HG03159 (cell line): ENCODE measurements at regions not wholly inside any gene's neighbourhood (a gene's known extent, or its start where the extent isn't known, plus 50 kb on each side); places are given as distances from the start of the nearest gene placed in this dataset.

ENCODE experiments used
- ATAC-seq: cut with Tn5 transposase; IDR thresholded peaks from one replicate; pipeline ENCODE4 v1.9.1; 2021; ENCODE audit warnings: mild to moderate bottlenecking, moderate library complexity; ENCODE audit not compliant: unreplicated experiment

DNA sequence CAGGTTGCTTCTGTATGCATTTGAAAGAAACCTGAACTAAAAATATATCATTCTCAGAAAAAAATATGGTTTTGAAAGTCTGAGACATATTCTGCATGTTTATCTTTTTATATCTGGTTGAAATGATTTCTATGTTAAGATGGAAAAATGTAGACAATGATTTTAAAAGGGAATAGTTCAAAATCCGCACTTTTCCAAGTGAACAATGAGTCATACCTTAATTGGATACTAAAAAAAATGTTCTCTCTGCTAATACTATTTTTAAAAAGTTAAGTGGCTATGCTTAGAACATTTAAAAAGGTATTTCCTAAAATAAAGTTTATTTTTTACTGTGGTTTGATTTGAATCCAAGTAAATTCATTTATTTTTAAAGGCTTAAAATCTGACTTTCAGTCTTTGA is 801.4 kb downstream of the SLITRK6 start:
- ATAC-seq, result no peak

DNA sequence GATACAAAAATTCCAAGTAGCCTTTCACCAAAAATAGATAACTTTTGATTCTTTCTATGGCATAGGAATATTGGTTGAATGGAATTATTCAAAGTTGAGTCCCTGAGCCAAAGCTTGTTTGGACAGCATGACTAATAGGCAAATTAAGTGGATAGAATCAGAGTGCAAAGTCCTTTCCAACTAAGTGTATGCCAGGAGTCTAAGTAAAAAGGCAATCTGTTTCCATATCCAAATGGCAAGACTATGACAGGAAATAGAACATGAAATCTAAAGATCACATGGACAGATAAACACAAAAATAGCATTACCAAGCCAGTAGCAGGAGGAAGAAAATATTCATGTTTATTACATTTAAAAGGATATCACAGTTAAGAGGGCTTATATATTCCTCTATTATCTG is 804.6 kb downstream of the SLITRK6 start:
- no peak for ATAC-seq

DNA sequence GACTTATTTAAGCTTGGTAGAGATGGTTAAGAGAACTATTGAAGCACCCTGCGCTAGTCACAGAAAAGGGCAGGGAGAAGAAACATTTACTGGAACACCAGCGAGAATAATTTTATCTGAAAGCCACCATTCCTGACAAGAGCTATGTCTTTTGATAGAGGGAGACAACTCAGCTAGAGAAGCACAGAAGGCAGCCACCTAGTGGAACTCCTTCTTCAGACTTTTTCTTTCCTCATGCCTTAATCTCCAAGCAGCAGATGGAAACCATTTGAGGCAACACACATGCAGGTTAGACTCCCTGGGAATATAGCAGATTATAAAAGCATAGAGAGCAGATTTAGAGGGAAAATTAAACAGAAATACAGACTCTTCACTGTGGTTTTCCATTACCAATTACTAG is 813.4 kb downstream of the SLITRK6 start:
- no peak for ATAC-seq

DNA sequence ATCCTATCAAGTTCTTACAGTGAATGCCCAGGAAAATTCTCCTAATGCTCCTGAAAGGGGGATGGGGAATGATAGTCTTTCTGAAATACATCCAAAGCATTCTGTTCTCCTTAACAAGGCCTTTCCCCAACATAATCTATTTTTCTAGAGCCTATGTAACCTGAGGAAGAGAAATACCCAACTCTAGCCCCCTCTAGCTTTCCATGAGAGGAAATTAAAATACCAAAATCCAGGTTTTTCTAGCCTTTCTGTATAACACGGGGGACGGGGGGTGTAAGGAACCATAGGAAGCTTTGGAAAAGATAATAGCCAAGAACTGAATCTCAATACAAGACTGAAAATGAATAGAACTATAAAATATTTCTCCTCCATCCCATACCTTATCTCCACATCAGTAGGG is 815.9 kb downstream of the SLITRK6 start:
- no peak for ATAC-seq

DNA sequence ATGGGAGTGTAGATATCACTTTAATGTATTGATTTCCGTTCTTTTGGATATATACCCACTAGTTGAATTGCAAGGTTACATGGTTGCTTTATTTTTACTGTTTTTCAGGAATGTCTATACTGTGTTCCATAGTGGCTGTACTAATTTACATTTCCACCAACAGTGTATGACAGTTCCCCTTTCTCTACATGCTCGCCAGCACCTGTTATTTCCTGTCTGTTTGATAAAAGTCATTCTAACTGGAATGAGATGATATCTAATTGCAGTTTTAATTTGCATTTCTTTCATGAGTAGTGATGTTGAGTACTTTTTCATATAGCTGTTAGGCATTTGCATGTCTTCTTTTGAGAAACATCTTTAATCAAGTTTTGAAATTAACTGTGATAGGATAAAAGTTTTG is 818.6 kb downstream of the SLITRK6 start:
- no peak for ATAC-seq

DNA sequence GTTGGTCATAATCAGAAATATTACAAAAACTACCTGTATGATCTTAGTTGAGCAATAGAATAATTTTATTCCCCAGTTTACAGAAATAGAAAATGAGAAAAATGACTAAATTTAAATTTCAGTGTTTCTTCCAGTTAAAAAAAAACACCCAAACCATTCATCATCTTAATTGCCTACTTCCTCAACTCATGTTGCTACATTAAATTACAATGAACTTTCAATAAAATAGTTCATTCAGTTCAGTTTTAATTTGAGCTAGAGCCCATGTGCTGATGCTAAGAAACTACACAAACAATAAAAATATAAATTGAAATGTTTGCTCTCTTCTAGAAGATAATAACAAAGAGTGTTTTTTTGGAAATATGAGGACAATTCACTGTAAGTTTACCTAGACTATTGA is 820.4 kb downstream of the SLITRK6 start:
- no peak for ATAC-seq

DNA sequence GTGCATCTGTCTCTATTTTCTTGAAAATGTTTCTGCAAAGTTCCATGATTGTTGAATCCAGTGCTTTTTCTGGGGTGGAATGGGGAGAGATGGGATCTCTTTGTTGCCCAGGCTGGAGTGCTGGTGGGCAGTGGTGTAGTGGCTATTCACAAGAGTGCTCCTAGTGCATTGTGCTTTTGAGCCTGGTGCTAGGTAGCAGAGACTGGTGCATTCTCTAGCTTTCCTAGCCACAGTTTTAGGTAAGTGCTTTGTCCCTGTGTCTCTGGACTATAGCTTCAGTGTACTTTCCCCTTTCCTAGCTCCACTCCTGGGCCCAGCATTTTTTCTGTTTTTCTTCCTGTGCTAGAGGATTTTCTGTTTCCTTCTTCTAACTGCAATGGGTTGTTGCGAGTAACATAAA is 825.6 kb downstream of the SLITRK6 start:
- ATAC-seq, result no peak

DNA sequence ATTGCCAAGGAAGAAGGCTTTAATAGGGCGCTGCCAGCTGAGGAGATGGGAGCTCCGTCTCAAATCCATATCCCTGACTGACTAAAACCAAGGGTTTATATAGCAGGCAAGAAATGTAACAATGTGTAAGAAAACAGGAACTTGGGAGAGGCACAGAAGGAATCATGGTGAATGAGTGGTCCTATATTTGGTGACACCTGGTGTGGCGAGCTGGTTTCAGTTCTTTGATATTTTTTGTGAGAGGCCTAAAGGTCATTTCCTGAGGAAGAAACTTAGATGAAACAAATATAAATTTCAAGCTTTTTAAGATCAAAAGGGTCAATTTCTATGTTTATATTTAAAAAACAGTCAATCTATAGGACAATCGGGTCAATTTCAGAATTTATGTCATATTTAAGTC is 826.3 kb downstream of the SLITRK6 start:
- no peak for ATAC-seq

DNA sequence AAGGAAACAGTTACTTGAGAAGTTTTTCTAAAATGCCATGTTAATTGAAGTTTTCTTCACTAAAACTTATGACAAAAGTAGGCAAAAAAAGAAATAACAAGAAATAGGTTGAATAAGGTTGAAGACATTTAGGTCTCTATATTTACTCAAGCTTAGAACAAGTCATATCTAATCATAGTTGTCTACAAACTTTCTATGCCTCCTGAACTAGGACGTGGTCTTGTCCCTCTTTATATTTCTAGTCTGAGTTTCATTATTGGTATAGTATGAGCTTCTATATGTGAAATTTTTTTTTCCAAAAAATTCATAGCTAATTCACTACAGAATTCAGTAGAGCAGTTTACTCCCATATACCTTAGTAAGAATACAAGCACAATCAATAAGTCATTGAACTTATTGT is 836.4 kb downstream of the SLITRK6 start:
- no peak for ATAC-seq

DNA sequence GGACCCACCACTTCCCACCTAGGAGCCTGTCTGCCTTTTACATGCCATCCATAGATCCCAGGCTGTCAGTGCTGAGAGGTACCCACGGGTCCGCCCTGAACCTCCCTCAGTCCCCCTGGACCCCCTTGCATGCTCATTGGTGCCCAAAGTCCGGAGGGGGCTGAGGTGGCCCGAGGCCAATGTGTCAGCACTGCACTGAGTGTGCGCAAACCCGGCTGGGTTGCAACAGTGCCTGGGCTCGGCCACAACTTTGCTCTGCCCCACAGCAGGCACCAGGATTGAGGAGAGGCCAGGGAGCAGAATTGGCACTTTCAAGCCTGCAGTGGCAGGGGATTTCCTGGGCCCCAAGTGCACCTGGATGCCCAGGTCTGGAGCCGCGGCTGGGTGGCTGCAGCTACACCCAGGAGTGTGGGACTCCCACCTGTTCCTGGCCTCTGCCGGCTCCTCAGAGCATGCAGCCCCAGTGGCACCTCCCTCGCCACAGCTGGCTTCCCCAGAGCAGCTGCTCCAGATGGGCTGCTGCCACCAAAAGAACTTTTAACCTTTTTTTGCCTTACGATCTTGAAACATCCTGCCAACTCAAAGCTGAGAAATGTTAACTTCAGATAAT is 837.0 kb downstream of the SLITRK6 start:
- ATAC-seq, result no peak

DNA sequence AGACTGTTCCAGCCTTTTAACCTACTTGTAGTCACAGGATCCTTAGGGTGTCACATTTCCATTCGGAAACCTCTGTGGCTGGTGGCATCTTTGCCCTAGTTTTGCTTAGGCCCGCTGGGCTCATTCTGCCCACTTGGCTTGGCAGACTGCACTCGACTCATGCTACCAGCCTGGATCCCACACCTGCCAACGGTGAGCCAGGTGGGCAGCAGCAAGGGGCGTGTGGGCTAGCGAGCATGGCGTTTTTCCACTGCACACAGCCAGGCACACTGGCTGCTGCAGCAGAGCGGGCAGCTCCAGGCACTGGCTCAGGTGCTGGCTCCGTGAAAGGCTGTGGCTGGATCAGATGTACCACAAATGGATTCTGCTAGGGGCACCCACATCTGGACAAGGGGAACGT is 838.2 kb downstream of the SLITRK6 start:
- no peak for ATAC-seq

DNA sequence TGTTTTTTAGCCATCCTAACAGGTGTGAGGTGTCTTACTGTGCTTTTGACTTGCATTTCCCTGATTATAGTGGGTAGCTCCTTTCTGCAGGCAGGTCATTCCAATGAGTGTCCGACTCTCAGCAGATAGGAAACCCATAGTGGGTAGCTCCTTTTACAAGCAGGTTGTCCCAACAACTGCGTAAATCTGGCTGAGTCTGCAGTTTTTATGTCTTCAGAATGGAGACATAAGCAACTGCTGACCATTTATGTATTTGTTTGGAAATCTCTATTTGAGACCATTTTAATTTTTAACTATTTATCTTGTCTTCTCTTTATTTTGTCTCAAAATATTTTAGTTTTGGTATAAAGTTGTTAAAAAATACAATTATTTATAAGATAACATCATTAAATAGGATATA is 839.4 kb downstream of the SLITRK6 start:
- no peak for ATAC-seq

DNA sequence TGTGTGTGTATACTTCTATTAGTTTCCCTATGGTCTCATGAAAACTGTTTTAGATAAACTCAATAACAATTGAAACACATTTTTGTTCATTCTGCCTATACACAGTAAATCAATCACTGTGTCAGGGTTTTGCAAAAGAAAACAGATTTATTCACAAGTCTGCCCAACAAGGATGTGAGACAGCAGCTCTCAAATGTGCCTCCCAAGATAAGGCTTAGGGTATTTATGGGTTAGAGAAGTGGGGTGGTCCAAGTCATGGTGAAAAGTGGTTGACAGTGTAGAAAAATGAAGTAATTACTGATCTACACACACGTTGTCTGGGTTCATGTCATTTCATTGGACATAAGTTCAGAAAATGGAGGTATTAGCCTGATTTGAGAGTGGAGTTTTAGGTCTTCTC is 844.6 kb downstream of the SLITRK6 start:
- no peak for ATAC-seq

DNA sequence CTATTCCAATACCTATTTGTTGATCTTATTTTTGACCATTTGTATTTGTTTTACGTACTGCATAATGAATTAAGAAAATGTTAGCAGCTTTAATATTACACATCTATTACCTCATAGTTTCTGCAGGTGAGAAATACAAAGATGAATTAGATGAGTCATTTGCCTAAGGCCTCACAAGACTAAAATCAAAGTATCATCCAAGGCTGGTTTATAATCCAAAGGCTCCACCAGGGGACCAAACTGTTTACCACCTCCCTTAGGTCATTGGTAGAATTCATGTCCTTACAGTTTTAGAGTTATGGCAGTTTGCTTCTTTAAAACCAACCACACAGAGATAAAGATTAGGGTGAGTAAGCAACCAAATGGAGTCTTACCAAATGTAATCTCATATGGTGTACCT is 848.1 kb downstream of the SLITRK6 start:
- ATAC-seq, result no peak

DNA sequence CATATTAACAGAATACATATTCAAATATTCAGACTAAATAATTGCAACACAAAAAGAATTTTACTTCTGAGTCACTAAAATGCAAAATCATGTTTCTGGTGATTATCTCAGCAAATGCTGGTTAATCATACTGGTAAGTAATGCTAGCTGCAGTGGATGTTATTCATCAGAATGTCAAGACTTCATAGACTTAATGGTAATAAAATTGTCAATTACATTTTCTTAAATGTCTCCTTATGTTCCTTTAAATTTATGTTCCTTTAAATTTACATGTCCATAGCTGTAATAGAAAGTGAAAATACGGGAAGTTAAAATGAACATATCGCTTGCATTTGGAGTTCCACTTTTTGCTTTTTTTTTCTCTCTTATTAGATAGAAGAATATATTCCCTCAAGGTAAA is 853.0 kb downstream of the SLITRK6 start:
- no peak for ATAC-seq

DNA sequence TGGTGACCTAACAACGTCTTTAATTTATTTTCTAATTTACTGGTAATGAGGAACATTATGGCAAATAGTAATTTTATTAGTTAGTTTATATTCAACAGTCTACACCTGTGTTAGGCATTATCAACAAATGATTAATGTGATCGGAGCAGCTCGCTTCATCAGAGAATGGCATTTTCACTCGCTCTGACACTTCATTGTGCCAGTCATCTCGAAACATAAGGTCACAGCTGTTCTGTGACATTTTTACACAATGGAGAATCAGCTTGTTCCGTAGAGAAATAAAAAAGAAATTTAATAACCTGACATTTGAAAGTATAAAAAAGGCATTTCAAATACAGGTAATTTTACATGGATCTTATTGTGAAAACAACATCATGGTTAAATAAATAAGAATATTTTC is 858.4 kb downstream of the SLITRK6 start:
- ATAC-seq, result no peak

DNA sequence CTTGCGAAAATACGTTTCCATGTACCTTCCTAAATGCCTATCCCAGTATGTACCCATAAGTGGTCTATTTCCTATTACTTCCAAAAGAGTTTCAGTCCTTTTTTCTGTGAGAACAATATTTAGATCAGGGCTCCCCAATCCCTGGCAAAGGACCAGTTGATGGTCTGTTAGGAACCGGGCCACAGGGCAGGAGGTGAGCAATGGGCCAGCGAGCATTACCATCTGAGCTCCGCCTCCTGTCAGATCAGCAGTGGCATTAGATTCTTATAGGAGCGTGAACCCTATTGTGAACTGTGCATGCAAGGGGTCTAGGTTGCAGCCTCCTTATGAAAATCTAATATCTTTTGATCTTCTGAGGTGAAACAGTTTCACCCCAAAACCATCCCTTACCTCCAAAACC is 859.1 kb downstream of the SLITRK6 start:
- ATAC-seq, result no peak

DNA sequence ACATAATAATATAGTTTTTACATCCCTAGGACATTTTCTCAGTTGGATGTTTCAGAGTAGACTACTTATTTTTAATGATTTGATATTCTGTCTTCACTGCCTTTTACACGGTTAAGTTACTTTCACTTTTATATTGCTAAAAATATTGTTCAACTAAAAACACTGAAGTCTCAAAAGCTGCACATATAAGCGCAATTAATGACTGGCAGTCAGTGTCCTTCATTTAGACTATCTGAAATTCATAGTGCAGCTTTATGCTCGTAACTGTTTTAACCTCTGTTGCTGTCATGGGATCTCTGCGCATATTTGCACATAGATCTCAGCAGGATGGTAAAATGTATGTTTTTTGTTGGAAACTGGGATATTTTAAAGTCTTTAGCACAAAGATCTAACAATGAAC is 864.3 kb downstream of the SLITRK6 start:
- no peak for ATAC-seq

DNA sequence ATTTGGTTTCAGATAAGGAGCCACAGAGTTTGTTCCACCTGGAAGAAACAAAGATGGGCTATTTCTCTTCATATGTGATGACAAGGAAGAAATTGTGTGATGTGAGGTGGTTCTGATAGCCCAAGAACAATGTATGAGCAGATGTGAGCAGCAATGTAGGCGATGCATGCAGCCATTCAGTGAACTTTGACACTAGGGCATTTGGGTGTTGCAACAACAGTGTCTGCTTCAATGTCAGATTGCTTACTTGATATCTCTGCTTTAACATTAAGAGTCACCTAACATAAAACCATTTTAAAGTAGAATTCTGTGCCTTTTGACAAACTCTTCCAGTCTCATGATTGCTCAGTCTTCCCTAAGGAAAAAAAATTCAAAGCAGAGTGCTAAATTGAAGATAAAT is 865.4 kb downstream of the SLITRK6 start:
- no peak for ATAC-seq

DNA sequence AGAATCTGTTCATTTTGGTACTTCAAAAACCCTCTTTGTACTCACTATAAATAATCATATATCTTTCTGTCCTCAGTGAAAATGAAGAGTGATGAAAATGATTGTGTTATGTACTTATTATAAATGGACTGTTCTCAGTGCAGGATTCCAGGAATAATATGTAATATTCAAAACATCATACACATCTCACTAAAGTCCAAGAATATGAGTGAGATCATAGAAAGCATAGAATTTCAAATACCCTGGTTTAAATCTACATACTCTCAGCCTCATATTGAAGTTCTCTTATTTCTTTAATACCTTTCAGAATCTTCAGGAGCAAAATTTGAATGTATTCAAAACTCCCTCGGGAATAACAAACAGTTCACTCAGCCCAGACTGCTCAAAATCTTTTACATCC is 868.0 kb downstream of the SLITRK6 start:
- ATAC-seq, result no peak

DNA sequence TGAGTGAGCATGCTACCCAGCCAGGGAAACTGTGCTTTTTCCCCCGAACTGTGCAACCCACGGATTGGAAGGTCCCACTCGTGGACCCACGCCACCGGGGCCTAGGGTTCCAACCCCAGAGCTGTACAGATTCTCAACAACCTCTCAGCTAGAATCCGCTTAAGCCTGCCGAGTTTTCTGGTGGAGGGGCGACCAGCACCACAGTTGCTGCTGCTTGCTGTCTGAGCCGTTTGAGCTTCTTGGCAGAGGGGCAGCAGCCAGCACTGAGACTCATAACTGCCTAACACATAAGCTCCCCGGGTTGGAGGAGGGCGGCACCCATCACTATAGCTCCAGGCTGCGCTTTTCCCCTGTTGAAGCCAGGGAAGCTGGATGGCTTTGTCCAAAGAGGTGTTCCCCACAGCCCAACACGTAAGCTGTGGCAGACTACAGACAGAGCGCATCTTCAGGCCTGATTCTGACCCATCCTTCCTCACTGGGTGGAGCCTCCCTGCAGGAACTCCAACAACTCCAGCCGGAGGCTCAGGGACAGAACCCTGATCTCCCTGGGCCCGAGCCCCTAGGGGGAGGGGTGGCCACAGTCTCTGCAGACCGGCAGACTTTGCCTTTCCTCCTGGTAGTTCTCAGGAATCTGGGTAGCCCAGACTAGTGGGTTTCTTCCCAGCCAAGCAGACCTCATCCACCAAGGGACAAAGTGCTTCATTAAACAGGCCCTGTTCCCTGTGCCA is 871.6 kb downstream of the SLITRK6 start:
- ATAC-seq, result no peak

DNA sequence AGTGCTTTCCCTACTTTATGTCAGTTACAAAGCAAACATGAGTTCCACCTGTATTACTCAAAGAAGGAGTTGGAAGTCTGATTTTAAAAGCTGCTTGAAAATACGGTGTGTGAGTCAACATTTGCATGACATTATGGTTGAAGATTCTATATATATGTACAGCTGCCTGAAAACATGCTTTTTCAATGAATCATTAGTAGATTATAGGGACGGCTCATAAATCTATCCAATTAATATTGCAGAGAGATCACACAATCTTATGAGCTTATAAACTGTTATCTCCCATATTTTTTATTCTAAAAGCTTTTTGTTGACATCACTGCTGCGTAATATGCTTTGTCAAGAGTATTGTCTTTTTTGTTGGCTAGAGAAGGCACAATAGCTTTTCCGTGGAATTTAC is 873.8 kb downstream of the SLITRK6 start:
- no peak for ATAC-seq

DNA sequence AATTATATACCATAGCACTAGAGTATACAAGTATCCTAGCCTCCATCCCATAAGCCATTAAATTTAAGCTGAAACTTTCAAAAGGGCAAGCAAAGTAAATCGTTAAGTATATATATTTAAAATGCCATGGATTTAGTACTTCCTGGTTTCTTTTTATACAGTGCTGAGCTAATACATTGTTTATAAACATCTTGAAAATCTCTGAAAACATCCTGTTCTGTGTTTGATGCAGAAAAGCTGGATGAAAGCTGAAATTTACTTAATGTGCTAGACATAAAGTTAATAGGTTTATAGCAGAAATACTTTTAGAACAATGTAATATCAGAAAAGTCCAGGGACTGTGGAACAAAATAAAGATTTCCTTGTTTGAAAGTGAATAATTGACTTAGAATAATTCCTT is 875.4 kb downstream of the SLITRK6 start:
- ATAC-seq, result no peak
